NB4 (cell line): ENCODE measurements at regions not wholly inside any gene's neighbourhood (a gene's known extent, or its start where the extent isn't known, plus 50 kb on each side); places are given as distances from the start of the nearest gene placed in this dataset.

Source experiments
- CTCF ChIP-seq: IDR thresholded peaks from one replicate; pipeline ENCODE4 v1.5.1; 2012; ENCODE audit warnings: low read depth, low read length
- MYC ChIP-seq: IDR thresholded peaks from 2 replicates; pipeline ENCODE4 v1.6.1; 2011; ENCODE audit warnings: low read depth, low read length
- POLR2A ChIP-seq: IDR thresholded peaks from 2 replicates; pipeline ENCODE4 v1.6.1; 2011; ENCODE audit warnings: mild to moderate bottlenecking; ENCODE audit not compliant: insufficient read length; ENCODE audit errors: extremely low read depth

GRCh38 chr5:135695656-135696313 lies 117.0 kb upstream of the CXCL14 start:
- TF ChIP-seq CTCF (no peak), POLR2A (no peak), MYC (no peak)
